CD4-positive, alpha-beta T cell treated with Interleukin-10 for 1 hour (primary cell): ENCODE measurements at regions not wholly inside any gene's neighbourhood (a gene's known extent, or its start where the extent isn't known, plus 50 kb on each side); places are given as distances from the start of the nearest gene placed in this dataset.

Experiments
- DNase-seq: peaks from one replicate; pipeline ENCODE4 v3.0.0-alpha.2; 2020

DNA sequence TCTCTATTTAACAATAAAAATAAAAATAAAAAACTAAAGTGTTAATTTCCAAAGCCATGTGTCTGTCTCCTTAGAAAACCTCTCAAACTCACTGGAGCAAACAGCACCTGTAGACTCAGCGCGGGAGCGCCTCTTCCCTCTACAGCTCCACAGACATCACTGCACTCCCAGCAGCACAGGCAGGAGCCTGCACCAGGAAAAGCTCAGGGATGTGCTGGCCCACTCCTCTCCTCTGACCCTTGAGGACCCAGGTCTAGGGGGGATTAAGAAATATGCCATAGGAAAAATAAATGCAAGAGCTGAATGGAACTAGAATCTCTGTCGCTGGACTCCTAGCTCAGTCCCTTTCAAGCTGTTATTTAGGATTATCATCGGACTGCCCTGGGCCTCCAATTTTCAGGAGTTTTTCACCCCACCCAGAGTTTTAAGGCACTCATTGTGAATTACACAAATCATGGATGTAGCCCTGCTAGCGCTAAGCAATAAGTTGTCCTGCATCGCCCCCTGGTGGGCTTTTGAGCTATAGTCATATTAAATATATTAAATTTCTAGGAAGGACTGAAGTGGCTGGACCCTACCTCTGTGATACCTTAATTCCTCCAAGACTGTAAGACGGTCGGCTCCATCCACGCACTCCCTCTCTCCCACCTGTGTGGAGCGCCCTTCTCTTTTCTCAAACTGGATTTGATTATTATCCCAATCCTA, 333.9 kb downstream of the UQCRFS1 start:
- peak; percentile 45 for DNase-seq

DNA sequence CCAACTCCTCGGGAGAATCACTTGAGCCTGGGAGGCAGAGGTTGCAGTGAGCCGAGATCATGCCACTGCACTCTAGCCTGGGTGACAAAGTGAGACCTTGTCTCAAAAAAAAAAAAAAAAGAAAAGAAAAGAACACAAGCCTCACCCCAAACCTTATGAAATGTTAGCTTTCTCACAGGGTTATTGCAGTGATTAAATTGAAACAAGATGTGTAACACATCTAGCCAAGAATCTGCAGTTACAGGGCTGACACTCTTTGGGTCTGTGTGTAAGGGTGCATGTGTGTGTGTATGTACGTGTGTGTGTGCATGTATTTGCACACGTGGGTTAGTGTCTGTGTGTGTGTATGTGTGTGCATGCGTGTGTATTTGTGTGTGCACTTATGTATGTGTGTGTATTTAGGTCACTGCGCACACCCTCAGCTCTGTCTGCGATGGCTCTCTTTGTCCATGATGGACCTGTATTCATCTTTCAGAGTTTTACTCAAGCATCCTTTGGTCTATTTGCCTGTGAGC, 336.3 kb downstream of the UQCRFS1 start:
- no peak for DNase-seq

DNA sequence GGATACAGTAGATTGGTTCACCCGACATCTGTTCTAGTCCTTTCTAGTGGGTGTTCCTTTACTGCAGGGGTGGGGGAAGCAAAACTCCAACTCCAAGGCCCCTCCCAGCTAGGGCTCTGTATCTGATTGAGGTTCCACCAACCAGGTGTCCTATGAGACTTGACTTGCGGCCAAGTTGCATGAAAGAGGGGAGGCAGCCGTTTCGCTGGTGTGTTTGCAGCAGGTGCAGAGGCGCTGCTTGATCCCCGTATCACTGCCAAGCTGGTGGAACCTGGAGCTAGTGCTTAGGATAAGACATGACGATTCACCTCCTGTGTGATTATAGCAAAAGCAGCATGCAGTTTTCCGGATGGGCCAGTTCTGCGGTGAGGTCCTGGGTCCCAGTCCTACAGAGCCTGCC, 338.2 kb downstream of the UQCRFS1 start:
- DNase-seq: no peak

DNA sequence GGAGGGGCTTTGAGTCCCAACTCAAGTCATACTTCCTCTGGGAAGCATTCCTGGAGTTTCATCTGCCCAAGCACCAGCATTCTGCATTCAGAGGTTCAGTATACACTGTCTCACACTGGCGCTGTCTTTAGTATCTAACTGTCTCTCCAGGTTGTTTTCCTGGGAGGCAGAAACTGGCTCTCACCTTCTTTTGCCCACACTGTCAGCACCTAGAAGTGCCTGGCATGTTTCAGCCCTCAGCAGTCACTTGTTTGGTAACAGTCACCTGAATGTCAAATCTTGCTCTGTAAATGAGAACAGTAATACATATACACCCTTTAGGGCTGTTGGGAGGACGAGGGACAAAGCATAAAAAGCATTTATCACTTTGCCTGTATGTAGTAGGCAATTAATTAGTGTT, 339.6 kb downstream of the UQCRFS1 start:
- no peak for DNase-seq

- no peak for DNase-seq
Observed at GRCh38 chr19:28871099-28871725, 341.7 kb downstream of the UQCRFS1 start.

DNA sequence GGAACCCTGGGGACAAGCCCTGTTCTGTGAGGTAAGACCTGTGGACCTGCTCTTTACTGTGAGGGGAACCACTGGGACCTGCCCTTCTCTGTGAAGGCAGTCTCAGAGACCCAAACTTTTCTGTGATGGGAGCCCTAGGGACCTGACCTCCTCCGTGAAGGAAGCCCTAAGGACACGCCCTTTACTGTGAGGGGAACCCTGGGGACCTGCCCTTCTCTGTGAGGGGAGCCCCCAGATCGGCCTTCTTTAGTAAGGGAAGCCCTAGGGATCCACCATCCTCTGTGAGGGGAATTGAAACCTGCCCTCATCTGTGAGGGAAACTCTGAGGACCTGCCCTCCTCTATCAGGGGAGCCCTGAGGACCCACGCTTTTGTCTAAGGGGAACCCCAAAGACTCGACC, 343.5 kb downstream of the UQCRFS1 start:
- DNase-seq: no peak

DNA sequence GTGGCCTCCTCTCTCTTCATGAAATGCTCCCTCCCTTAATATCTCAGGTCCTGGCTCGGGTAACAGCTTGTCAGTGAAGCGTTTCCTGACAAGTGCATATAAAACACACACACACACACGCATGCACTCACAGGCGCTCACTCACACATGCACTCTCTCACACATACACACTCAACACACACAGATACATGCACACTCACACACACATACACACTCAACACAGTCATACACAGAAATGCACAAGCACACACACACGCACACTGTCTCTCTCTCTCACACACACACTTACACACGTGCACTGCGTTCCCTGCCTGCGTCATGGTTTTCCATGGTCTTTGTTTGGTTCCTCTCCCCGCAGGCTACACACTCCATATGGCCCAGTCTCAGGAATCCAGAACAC, 344.1 kb downstream of the UQCRFS1 start:
- no peak for DNase-seq

DNA sequence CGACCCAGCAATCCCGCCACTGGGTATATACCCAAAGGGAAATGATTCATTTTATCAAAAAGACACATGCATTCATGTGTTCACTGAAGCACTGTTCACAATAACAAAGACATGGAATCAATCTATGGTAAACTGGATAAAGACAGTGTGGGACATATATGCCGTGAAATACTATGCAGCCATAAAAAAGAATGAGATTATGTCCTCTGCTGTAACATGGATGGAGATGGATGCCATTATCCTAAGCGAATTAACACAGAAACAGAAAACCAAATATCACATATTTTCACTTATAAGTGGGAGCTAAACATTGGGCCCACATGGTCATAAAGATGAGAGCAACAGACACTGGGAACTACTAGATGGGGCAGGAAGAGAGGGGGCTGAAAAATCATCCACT, 345.0 kb downstream of the UQCRFS1 start:
- no peak for DNase-seq

GRCh38 chr19:28864577-28865042, 348.3 kb downstream of the UQCRFS1 start:
- no peak for DNase-seq

GRCh38 chr19:28864024-28864503, 348.9 kb downstream of the UQCRFS1 start:
- no peak for DNase-seq

DNA sequence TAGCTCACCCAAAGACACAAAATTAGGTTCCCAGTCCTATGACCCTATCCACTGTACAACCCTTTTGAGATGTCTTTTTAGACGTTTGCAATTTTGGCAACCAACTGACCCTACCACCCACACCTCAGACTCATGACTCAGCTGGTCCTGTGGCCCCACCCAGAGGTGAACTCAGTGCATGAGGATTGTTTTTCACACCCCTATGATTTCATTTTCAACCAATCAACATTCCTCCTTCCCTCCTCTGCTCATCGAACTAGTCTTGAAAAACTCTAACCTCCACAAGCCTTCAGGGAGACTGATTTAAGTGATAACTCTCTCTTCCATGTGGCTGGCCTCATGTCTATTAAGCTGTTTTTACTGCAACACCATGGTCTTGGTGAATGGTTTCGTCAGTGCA, 350.7 kb downstream of the UQCRFS1 start:
- DNase-seq: no peak

- DNase-seq: no peak
Observed at GRCh38 chr19:28859811-28860210, 353.1 kb downstream of the UQCRFS1 start.

GRCh38 chr19:28858933-28859332, 354.0 kb downstream of the UQCRFS1 start:
- DNase-seq: no peak

- DNase-seq: no peak
Observed at GRCh38 chr19:28857967-28858366, 355.0 kb downstream of the UQCRFS1 start.

DNA sequence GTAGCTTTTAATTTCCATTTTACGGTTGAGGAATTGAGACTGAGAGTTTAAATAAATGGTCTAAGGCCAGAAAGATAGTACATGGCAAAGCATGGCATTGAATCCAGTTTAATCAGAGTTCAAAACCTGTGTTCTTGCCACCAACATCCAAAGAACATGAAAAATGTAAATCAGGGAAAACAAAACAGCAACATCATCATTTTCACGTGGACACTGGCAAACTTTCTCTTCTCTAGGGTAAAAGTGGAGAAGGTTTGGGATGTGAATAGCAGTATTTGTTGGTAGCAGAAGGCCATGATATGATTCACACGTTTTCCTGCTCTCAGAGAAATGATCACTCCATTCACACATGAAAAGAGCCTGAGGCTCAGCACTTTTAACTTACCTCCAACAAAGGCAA, 357.7 kb downstream of the UQCRFS1 start:
- DNase-seq: no peak

DNA sequence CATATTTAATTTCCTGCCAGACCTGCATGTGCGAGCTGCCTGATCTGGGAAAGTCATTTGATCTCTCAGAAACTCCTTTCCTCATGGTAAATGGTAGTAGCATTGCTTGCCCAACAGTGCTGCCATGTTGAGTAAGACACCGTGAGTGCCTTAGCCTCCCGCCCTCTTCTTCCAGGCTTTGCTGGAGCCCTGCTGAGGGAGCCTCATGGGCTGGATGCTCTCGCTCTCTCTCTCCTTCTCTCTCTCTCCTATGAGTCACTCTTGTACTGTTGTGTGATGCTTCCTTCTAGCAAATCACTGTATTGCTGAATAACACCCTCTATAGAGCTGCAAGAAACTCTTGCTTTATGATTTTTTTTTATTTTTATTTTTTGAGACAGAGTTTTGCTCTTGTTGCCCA, 365.5 kb downstream of the UQCRFS1 start:
- DNase-seq: no peak

GRCh38 chr19:28846094-28846812, 366.7 kb downstream of the UQCRFS1 start:
- no peak for DNase-seq

- no peak for DNase-seq
Observed at GRCh38 chr19:28843761-28844492, 369.0 kb downstream of the UQCRFS1 start.

GRCh38 chr19:28841531-28841930, 371.4 kb downstream of the UQCRFS1 start:
- DNase-seq: no peak

GRCh38 chr19:28840891-28841290, 372.1 kb downstream of the UQCRFS1 start:
- DNase-seq: no peak

DNA sequence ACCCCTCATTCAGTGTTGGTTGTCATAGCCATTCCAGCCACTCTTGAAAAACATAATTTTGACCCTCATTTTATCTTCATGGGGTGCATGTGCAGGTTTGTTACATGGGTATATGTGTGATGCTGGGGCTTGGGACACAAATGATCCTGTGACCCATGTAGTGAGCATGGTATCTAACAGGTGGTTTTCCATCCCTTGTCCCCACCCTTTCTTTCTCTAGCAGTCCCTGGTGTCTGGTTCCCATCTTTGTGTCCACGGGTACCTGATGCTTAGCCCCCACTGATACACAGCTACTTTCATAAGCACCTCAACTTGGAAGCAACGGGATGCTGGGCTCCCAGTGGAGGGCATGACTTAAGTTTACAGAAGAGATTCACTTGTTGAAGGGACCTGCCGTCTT, 373.5 kb downstream of the UQCRFS1 start:
- no peak for DNase-seq

DNA sequence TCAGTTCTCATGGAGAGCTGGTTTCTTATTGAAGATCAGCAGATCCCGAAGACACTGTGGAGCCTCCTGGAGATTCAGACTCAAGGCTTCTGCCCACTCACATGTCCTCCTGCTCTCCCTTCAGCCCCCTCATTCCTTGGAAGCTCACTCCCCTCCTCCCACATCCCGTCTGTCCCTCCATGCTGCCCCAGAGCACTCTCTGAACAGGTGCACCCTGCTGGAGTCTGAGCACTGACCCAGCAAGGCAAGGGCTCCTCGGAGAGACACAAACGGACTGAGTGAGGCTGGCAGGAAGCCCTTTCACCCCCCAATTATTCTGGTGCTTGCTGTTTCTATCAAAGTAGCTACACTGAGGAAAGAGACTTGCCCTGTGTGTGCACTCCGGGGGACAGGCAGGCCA, 374.0 kb downstream of the UQCRFS1 start:
- no peak for DNase-seq

DNA sequence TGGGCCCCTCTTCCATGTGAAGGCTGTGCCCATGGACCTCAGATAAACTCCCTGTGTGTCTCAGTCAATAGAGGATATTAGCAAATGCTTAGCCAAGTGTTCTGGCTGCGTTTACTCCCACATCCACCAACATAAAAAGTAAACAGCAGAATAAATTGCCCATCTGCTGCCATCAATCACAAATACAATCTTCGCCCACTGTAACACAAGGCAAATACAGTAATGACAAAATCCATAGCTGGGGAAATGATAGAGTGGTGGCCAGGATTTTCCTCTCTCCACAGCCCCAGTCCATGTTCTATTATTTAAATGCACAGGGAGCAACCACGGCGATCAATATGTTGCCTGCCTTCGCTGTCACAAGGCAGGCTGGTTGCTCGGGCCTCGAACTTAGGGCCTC, 376.5 kb downstream of the UQCRFS1 start:
- no peak for DNase-seq
